RWPE1 (cell line): ENCODE measurements at regions not wholly inside any gene's neighbourhood (a gene's known extent, or its start where the extent isn't known, plus 50 kb on each side); places are given as distances from the start of the nearest gene placed in this dataset.

ENCODE experiments used
- CTCF ChIA-PET: fragments of 350-600 bp; sonication (Branson Sonifier 250); formaldehyde crosslinking; extraction: SDS; loops from one replicate; lab custom pipeline; 2021; lab: Yijun Ruan, JAX
- POLR2A ChIA-PET: fragments of 400-600 bp; formaldehyde crosslinking; extraction: SDS; loops from one replicate; lab custom pipeline; 2020; ENCODE audit warnings: antibody characterized with exemption; ENCODE audit not compliant: low non-redundant PET; lab: Yijun Ruan, JAX
- DNase-seq: peaks from one replicate; pipeline ENCODE4 v3.0.0; 2012; ENCODE audit warnings: low spot score
- H3K27ac ChIP-seq: fragments of 450-650 bp; 2 replicates; pipeline ENCODE4 v1.5.1; 2017
- TF ChIP-seq, protein P1 (sequence below): fragments of 450-650 bp; conservative IDR thresholded peaks from 2 replicates; pipeline ENCODE4 v1.5.1; 2017; ENCODE audit warnings: low read depth, mild to moderate bottlenecking

DNA sequence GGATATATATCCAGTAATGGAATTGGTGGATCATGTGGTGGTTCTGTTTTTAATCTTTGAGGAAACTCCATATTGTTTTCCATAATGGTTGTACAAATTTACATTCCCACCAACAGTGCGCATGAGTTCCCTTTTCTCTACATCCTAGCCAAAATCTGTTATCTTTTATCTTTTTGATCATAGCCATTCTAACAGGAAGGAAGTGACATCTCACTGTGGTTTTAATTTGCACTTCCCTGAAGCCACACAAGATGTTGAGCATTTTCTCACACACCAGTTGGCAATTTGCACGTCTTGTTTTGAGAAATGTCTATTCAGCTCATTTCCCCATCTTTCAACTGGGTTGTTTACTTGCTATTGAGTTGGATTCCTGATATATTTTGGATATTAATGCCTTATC lies 194.9 kb downstream of the CBLL2 start:
- no peak for DNase-seq
- POLR2A ChIA-PET: no interaction called here
- CTCF ChIA-PET: no interaction called here

DNA sequence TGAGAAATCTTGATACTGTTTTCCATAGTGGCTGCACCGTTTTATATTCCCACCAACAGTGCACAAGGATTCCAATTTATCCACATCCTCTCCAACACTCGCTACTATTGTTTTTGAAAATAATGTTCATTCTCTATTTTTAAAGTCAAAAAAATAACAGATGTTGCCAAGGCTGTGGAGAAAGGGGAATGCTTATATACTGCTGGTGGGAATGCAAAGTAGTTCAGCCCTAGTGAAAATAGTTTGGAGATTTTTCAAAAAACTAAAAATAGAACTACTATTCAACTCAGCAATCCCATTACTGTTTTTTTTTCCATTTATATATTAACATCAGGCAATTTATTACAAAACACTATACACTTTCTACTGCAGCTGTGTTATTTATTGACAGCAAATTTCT lies 208.7 kb downstream of the CBLL2 start:
- CTCF ChIA-PET: no interaction called here
- POLR2A ChIA-PET: no interaction called here
- TF ChIP-seq, protein P1, sequence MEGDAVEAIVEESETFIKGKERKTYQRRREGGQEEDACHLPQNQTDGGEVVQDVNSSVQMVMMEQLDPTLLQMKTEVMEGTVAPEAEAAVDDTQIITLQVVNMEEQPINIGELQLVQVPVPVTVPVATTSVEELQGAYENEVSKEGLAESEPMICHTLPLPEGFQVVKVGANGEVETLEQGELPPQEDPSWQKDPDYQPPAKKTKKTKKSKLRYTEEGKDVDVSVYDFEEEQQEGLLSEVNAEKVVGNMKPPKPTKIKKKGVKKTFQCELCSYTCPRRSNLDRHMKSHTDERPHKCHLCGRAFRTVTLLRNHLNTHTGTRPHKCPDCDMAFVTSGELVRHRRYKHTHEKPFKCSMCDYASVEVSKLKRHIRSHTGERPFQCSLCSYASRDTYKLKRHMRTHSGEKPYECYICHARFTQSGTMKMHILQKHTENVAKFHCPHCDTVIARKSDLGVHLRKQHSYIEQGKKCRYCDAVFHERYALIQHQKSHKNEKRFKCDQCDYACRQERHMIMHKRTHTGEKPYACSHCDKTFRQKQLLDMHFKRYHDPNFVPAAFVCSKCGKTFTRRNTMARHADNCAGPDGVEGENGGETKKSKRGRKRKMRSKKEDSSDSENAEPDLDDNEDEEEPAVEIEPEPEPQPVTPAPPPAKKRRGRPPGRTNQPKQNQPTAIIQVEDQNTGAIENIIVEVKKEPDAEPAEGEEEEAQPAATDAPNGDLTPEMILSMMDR: no peak
- no peak overlapping the region for H3K27ac ChIP-seq
- no peak for DNase-seq

More for the DNA sequence above, 194.9 kb downstream of the CBLL2 start:
- TF ChIP-seq, protein P1: no peak
- no peak overlapping the region for H3K27ac ChIP-seq

DNA sequence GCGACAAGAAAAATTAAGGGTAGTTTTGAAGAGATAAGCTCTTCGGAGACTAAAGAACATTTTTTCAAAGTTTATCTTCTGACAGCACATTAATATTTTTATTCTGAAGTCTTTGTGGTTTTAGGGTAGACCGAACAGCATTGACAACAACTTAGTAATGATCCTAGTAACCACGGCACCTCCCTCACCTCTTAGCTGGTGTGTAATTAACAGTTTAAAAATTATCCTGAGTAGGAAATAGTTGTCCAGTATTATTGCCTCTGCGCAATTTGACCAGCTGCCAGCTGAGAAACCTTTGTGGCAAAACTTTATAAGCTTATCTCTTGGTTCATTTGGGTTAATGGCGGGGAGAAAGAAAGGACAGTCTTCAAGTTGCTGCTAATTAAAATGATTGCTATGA lies 213.6 kb downstream of the CBLL2 start:
- DNase-seq: no peak
- ChIA-PET POLR2A (no interaction called here), CTCF (no interaction called here)
- no peak overlapping the region for H3K27ac ChIP-seq
- TF ChIP-seq, protein P1: no peak

DNA sequence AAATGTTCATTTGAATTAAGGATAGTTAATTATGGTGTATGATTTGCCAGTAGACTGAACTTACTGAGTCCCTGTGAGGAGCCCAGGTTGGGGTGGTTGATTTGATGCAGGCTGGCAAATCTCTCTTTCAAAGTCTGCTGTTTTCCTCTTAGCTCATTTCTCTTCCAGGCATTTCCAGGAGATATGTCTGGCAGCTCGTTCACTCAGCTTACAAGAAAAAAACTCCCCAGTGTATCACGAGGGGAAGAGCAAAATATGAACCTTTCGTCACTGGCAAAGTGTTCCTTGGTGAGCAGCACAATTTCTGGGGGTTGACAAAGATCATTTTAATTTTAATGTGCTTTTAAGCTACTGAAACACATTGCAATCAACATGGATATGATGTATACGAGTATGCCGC lies 244.2 kb downstream of the CBLL2 start:
- DNase-seq: no peak
- ChIA-PET CTCF (no interaction called here), POLR2A (no interaction called here)
- TF ChIP-seq, protein P1: no peak
- no peak overlapping the region for H3K27ac ChIP-seq

DNA sequence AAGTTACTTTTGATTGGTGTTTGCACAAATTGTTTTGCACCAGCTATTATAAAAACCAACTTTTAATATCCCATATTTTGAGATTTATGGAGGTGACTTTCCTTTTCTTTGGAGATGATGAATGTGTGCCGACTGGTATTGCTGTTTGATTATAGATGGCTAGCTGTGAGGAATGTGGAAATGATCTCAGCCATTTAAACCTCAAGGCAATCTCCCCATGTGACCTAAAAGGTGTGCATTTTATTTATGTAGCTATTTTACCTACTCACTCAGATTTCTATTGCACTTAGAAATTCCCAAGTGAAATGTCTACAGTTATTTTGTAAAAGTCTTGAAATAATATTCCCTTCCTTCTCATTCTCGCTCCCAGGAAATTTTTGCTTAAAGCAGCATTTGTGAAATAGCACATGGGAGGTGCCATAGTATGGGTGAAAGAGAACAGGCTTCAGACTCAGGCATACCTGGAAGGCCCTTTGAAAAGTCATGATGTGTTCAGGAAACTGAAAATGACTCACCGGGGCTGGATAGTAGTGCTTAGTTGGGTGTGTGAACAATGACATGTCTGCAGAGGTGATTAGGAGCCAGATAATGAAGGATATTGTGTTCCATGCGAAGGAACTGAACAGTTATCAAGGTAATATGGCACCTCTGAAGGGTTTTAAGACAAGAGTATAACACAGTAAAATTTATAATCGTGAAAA lies 247.6 kb downstream of the CBLL2 start:
- POLR2A ChIA-PET: no interaction called here
- DNase-seq: peak; percentile 47
- CTCF ChIA-PET: no interaction called here
- TF ChIP-seq, protein P1: no peak
- no peak overlapping the region for H3K27ac ChIP-seq

DNA sequence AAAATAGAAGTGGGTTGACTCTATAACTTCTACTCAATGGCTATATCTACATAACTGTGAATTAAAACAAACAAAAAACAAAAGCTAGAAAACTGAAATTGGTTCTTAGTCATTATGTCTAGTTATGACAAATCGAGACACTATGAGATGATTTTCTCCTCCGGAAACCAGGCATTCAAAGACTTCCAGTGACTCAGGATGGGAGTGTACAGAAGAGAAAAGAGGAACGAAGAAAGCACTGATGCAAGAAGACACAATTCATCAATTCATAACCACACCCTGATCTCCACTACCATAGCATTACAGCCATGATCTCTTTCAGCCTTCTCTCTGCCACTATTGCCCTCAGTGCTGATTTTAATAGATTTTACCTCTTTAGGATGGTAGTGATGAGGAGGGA lies 253.6 kb downstream of the CBLL2 start:
- CTCF ChIA-PET: no interaction called here
- TF ChIP-seq, protein P1: no peak
- no peak overlapping the region for H3K27ac ChIP-seq
- peak; percentile 65 for DNase-seq
- POLR2A ChIA-PET: no interaction called here
